Hematopoietic multipotent progenitor cell treated with erythropoietin and hydrocortisone succinate and interleukin-3 and kit ligand, for 8 days (in vitro differentiated cells): ENCODE measurements at regions not wholly inside any gene's neighbourhood (a gene's known extent, or its start where the extent isn't known, plus 50 kb on each side); places are given as distances from the start of the nearest gene placed in this dataset.
A peak's percentile ranks its signal among the peaks of the same experiment; 100 is the strongest.

ENCODE experiments used
- DNase-seq: peaks from one replicate; pipeline ENCODE4 v3.0.0-alpha.2; 2015

DNA sequence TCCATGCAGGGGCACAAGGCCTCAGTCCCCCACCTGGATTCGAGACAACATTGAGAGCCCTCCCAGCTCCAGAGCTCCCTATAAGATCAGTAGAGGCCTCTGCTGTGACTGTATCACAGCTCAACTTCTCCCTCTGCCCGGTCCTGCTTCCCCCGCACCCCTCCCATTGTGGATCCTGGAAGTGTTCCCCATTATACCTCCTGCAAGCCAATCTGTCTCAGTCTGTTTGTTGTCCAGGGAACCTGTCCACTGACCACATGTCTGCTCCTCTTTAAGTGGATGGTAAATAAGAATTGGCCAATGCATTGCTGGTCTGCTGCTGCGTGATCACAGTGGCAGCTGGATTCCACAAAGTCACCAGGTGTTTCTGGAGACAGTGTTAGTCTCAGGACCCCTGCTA, 259.7 kb upstream of the HABP2 start:
- no peak for DNase-seq

GRCh38 chr10:113294868-113295267, 258.0 kb upstream of the HABP2 start:
- no peak for DNase-seq

GRCh38 chr10:113297226-113297625, 255.6 kb upstream of the HABP2 start:
- no peak for DNase-seq

DNA sequence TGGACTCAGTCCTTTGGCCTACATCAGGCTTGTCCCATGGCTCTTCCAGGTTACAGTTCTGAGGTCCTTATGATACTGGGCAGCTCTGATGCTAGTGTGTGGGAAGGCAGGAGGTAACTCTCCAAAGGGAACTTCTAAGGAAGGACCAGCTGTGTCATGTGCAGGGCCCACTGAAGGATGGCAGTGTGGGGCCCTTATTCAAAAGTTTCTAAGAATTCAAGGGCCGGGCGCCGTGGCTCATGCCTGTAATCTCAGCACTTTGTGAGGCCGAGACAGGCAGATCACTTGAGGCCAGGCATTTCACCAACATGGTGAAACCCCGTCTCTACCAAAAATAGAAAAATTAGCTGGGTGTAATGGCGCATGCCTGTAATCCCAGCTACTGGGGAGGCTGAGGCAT, 254.2 kb upstream of the HABP2 start:
- DNase-seq, result no peak

DNA sequence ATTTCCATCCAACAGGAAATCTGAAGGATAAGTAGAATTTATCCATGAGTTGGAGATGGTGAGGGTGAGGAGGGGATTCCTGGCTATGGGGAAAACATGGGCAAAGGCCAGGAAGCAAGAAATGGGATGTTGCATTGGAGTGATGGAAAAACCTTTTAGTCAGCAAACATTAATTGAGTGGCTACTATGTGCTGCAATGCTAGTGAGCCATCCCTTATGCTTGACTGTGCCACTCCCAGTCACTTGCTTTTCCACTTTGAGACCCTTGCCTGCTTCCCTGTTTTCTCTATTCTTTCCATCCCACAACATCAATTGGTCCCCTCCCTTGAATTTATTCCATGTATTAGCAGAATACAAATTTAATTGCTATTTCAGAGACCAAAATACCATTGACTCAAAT, 252.7 kb upstream of the HABP2 start:
- no peak for DNase-seq

GRCh38 chr10:113300617-113301016, 252.2 kb upstream of the HABP2 start:
- no peak for DNase-seq

GRCh38 chr10:113301342-113301984, 251.4 kb upstream of the HABP2 start:
- DNase-seq, result no peak

GRCh38 chr10:113302062-113302461, 250.8 kb upstream of the HABP2 start:
- DNase-seq, result no peak

DNA sequence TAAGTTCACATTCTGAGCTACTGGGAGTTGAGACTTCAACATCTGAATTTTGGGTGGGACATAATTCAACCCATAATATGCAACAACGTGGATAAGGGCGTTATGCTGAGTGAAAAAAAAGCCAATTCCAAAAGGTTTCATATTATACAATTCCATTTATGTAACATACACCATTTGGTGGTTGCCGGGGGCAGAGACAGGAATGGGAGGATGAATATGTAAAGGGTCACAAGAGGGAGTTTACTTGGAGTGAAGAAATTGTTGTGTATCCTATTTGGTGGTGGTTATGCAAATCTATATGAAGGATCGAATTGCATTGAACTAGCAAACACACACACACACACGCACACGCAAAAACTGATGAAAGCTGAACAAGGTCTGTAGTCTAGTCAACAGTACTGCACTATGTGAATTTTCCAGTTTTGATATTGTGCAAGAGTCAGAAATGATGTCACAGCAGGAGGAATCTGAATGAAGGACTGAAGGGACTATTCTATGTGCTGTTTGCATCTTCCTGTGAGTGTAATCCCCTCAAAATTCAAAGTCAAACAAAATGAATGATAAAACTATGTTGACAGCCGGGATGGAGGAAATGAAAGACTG, 249.2 kb upstream of the HABP2 start:
- DNase-seq, result no peak

GRCh38 chr10:113304726-113305125, 248.1 kb upstream of the HABP2 start:
- DNase-seq, result no peak

GRCh38 chr10:113305871-113306270, 247.0 kb upstream of the HABP2 start:
- DNase-seq, result no peak

- no peak for DNase-seq
Observed at GRCh38 chr10:113309791-113310190, 243.1 kb upstream of the HABP2 start.

DNA sequence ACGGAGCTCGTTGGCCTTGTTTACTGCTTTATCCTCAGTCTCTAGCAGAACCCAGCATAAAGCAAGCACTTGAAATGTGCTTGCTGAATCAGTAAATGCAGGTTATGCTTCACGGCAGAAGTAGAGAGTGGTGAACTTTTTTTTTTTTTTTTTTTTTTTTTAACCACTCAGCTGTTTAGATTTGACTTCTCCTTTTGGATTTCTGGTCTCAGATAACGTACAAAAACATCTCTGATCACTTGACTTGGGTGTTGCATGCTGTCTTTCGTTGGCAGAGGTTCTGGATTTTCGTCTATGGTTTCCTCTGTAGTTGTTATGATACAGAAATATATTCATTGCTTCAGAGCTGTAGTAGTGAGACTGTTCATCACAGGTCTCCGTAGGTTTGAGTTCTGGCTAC, 242.5 kb upstream of the HABP2 start:
- no peak for DNase-seq

GRCh38 chr10:113313048-113313602, 239.7 kb upstream of the HABP2 start:
- no peak for DNase-seq

DNA sequence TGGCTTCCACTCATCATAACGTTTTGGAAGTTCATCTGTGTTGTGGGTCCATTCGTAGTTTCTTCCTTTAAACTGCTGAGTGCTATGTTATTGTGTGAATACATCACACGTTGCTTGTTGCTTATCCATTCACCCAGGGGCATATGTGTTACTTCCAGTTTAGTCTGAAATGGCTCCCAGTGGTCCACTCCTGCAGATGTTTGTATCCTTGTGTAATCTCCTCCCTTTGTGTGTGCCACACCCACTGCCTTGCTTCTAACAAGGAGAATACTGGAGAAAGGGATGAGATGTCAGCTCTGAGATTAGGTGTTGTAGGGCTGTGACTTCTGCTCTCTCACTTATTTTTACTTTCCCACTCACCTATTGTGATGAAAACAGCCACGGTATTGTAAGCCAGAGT, 239.1 kb upstream of the HABP2 start:
- no peak for DNase-seq

DNA sequence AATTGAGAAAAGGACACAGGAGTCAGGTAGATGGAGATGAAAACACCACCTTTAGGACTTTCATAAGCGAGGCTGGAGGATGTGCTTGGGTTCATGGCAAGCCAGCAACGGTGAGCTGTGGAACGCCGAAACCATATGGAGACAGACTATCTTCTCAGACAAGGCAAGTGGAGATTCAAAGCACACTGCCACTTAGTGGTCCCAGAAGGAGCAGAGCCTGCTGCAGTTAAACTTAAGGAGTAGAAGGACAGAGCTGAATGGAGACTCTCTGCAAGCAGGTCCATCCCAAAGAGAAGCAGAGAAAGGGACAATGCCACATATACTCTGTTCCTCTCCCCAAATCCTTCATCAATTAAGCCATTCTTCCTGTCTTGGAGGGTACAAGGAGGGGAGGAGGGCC, 236.3 kb upstream of the HABP2 start:
- DNase-seq, result no peak

GRCh38 chr10:113317489-113317888, 235.4 kb upstream of the HABP2 start:
- DNase-seq, result no peak

DNA sequence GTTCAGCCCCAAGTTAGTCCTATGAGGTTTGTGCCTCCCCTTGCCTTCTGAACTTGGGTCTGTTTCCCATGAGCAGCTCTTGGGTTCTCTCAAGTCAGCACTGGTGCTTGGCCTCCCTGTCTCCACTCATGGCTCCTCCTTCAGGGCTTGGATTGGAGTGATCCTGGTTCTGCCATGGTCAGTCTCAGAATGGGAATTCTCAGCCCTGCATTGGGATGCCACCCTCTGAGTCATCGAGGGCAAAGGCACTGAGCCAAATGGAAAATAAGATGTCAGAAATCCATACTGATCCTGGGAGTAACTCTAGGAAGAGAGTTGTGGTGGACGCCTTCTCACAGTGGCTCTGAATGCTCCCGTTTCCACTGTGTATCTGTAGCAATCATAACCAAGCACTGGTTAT, 233.4 kb upstream of the HABP2 start:
- DNase-seq, result no peak

GRCh38 chr10:113320211-113320610, 232.6 kb upstream of the HABP2 start:
- DNase-seq, result no peak

- DNase-seq, result no peak
Observed at GRCh38 chr10:113320987-113321386, 231.9 kb upstream of the HABP2 start.

- DNase-seq, result no peak
Observed at GRCh38 chr10:113322843-113323242, 230.0 kb upstream of the HABP2 start.

- DNase-seq, result no peak
Observed at GRCh38 chr10:113323985-113324384, 228.9 kb upstream of the HABP2 start.

DNA sequence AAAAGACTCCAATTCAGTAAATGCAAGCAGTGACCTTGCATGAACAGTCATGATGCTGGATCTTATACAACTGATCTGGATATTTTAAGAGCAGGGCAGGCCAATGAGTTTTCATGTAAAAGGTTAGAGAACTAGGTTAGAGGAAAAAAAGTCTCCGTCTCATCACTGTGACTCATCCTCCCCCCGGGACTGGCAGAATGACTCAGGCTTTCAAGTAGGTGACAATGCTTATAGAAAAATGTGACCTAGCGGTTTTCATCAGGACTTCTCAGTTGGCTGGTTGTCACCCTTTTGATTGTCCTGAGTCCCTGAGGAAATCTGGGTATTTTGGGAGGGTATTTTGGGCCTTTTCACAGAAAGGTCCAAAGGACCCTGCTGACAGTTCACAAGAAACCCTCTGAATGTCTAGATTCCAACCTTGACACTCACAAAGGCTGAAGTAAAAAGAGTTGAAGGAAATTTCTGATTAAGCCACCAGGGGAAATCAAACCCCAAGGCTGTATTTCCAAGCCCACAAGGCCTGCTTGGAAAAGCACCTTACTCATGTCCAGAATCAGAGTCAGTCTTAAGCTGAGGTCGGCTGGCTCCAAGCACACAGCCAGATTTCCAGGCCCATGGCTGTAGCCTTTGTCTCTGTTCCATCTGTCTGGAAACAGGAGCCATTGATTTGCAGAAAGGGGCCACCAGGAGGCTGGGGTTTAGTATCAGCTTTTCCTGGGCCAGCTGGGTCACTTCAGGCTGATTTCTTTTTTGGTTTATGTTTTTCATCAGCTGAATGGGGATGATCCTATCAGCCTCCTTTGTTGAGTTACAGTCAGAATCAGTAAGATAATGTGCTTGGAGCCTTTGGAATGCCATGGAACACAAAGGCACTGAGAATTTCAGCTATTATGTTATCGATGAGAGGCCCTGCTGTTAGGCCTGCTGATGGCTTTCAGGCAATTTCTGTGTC, 226.4 kb upstream of the HABP2 start:
- peak; percentile 5 for DNase-seq

DNA sequence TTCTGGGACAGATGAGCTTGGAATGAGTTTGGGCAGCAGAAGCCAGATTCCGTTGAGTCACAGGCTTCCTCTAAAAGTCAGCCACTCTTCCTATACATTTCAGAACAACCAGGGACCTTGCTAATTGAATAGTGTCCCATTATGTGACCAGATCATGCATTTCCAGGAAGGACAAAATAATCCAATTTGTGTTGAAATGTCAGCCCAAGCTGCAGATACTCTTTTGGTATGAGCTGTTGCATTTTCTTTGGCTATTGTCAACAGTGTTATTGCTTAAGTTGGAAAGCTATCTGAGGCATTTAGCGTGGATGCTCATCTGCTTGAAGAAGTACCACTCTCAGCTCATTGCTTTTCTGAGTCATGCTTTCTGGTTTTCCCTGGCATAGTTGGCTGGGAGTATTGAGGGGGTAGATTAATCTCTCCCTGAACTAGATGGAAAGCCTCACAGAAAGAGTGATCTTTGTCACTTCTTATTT, 223.7 kb upstream of the HABP2 start:
- no peak for DNase-seq
